ENCODE measurements at regions not wholly inside any gene's neighbourhood (a gene's known extent, or its start where the extent isn't known, plus 50 kb on each side); places are given as distances from the start of the nearest gene placed in this dataset.
"Not testable (repeated sequence)": the region's sequence is repeated elsewhere in the genome, so short reads cannot be mapped to it uniquely, and the experiment has no call there.

- Histone ChIP-seq H3K9me3 (ENCODE audit: low read length) (no peaks in the 10 kb centered on the region), H3K27me3 (ENCODE audit: insufficient read depth, low read length, poor library complexity, severe bottlenecking) (no peaks in the 10 kb centered on the region), H3K27ac (ENCODE audit: low read depth, low read length) (no peak overlapping the region), H3K4me1 (ENCODE audit: insufficient read depth, low read length) (no peaks in the 10 kb centered on the region), H3K36me3 (ENCODE audit: insufficient read depth, low read length) (no peaks in the 10 kb centered on the region), H3K4me3 (ENCODE audit: low read length) (no peak overlapping the region)
- Mint-ChIP-seq H3K27me3 (peaks cover 0 to 2% of the 10 kb centered on the region in 2 donors), H3K27ac (no peak overlapping the region), H3K4me3 (no peak overlapping the region), H3K9me3 (peaks cover 0 to 13% (median 0%) of the 10 kb centered on the region in 5 donors), H3K36me3 (no peaks in the 10 kb centered on the region), H3K4me1 (no peaks in the 10 kb centered on the region)
- DNase-seq: no peak
- CTCF ChIA-PET: no interaction called here
- POLR2A ChIA-PET: no interaction called here
Observed at GRCh38 chr5:2866662-2867372, 115.3 kb upstream of the IRX2 start.

DNA sequence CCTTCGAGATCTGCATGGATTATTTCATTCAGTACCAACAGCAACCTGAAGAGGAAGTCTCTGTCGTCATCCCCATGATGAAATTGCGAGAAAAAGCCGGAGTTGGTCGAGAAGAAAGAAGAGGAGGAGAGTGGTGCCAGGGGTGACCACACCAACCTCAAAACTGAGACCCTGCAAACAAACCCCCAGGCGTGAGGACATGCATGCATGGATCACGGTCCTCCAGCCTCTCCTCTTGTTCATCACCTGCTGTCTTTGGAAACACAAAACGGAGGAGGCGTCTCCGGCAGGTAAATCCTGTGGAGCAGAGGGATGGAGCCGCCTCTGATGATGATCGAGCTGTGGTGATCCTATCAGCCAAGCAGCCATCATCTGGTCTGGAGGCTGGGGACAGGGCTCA is 114.4 kb upstream of the IRX2 start:
- H3K27ac Mint-ChIP-seq: no peak overlapping the region
- no peak overlapping the region for H3K4me3 Mint-ChIP-seq

GRCh38 chr5:2864515-2865105 is 113.1 kb upstream of the IRX2 start:
- POLR2A ChIA-PET: no interaction called here
- Histone ChIP-seq H3K4me1 (ENCODE audit: insufficient read depth, low read length) (no peaks in the 10 kb centered on the region), H3K9me3 (ENCODE audit: low read length) (no peaks in the 10 kb centered on the region), H3K36me3 (ENCODE audit: insufficient read depth, low read length) (no peaks in the 10 kb centered on the region), H3K27ac (ENCODE audit: low read depth, low read length) (no peak overlapping the region), H3K4me3 (ENCODE audit: low read length) (no peak overlapping the region), H3K27me3 (ENCODE audit: insufficient read depth, low read length, poor library complexity, severe bottlenecking) (no peaks in the 10 kb centered on the region)
- Mint-ChIP-seq H3K4me3 (no peak overlapping the region), H3K9me3 (peaks cover 0 to 14% (median 0%) of the 10 kb centered on the region in 5 donors), H3K4me1 (no peaks in the 10 kb centered on the region), H3K27me3 (no peaks in the 10 kb centered on the region), H3K36me3 (no peaks in the 10 kb centered on the region), H3K27ac (no peak overlapping the region)
- CTCF ChIA-PET: no interaction called here
- DNase-seq: no peak

More for the DNA sequence above, 114.4 kb upstream of the IRX2 start:
- Mint-ChIP-seq H3K9me3 (peaks cover 0 to 14% (median 0%) of the 10 kb centered on the region in 5 donors), H3K27me3 (peaks cover 0 to 2% of the 10 kb centered on the region in 2 donors), H3K4me1 (no peaks in the 10 kb centered on the region), H3K36me3 (no peaks in the 10 kb centered on the region)
- Histone ChIP-seq H3K9me3 (ENCODE audit: low read length) (no peaks in the 10 kb centered on the region), H3K27me3 (ENCODE audit: insufficient read depth, low read length, poor library complexity, severe bottlenecking) (no peaks in the 10 kb centered on the region), H3K27ac (ENCODE audit: low read depth, low read length) (no peak overlapping the region), H3K4me3 (ENCODE audit: low read length) (no peak overlapping the region), H3K4me1 (ENCODE audit: insufficient read depth, low read length) (no peaks in the 10 kb centered on the region), H3K36me3 (ENCODE audit: insufficient read depth, low read length) (no peaks in the 10 kb centered on the region)
- no peak for DNase-seq
- POLR2A ChIA-PET: no interaction called here
- CTCF ChIA-PET: no interaction called here

DNA sequence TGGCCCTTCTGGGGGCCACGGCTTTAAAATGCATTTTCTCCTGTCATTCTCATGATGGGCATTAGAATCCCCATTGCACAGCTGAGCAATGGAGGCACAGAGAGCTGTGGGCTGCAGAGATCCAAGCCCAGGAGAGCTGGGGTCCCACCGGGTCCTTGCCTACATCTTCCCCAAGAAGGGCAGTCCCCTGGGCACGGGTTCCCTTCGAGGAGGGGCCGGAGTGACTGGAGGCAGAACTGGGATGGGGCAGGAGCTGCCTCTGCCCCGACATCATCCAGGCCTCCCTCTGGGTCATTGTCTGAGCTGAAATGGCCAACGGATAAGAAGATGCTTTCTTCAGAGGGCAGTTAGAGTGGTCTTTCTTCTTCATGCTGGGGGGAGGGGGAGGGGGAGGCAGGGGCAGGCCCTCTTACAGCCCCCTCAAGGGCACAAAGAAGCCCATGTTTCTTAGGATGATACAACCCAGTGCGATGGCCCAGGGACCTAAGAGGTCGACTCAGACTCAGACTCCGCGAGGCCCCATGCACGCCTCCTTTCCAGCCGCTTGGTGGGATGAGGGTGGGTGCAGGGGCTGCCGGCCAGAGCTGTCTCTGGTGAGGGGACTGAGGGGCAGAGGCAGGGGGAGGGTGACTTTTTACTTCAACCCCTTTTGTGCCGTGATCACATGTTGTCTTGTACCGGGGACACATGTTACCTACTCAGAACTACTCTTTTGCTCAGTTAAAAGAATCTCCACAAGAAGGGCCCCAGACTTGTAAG is 112.4 kb upstream of the IRX2 start:
- Histone ChIP-seq H3K4me3 (ENCODE audit: low read length) (no peak overlapping the region), H3K27me3 (ENCODE audit: insufficient read depth, low read length, poor library complexity, severe bottlenecking) (no peaks in the 10 kb centered on the region), H3K4me1 (ENCODE audit: insufficient read depth, low read length) (no peaks in the 10 kb centered on the region), H3K36me3 (ENCODE audit: insufficient read depth, low read length) (no peaks in the 10 kb centered on the region), H3K27ac (ENCODE audit: low read depth, low read length) (no peak overlapping the region), H3K9me3 (ENCODE audit: low read length) (no peaks in the 10 kb centered on the region)
- Mint-ChIP-seq H3K36me3 (no peaks in the 10 kb centered on the region), H3K9me3 (peaks cover 0 to 14% (median 0%) of the 10 kb centered on the region in 5 donors), H3K27ac (no peak overlapping the region), H3K4me1 (no peaks in the 10 kb centered on the region), H3K27me3 (no peaks in the 10 kb centered on the region), H3K4me3 (no peak overlapping the region)
- no peak for DNase-seq
- CTCF ChIA-PET: no interaction called here
- POLR2A ChIA-PET: no interaction called here

- H3K36me3 ChIP-seq (ENCODE audit: insufficient read depth, low read length): no peaks in the 10 kb centered on the region
- Mint-ChIP-seq H3K36me3 (no peaks in the 10 kb centered on the region), H3K9me3 (peaks cover 0 to 14% (median 0%) of the 10 kb centered on the region in 5 donors), H3K27me3 (no peaks in the 10 kb centered on the region), H3K4me1 (no peaks in the 10 kb centered on the region), H3K4me3 (no peak overlapping the region), H3K27ac (no peak overlapping the region)
- no peaks in the 10 kb centered on the region for H3K27me3 ChIP-seq (ENCODE audit: insufficient read depth, low read length, poor library complexity, severe bottlenecking)
- H3K4me3 ChIP-seq (ENCODE audit: low read length): no peak overlapping the region
- no peak overlapping the region for H3K27ac ChIP-seq (ENCODE audit: low read depth, low read length)
- POLR2A ChIA-PET: no interaction called here
- CTCF ChIA-PET: no interaction called here
- no peaks in the 10 kb centered on the region for H3K9me3 ChIP-seq (ENCODE audit: low read length)
- no peaks in the 10 kb centered on the region for H3K4me1 ChIP-seq (ENCODE audit: insufficient read depth, low read length)
- DNase-seq: no peak
Observed at GRCh38 chr5:2863133-2863532, 111.7 kb upstream of the IRX2 start.

GRCh38 chr5:2862176-2862575 is 110.7 kb upstream of the IRX2 start:
- H3K4me1 Mint-ChIP-seq; CTCF ChIA-PET; H3K9me3 ChIP-seq (ENCODE audit: low read length); H3K4me1 ChIP-seq (ENCODE audit: insufficient read depth, low read length); H3K4me3 Mint-ChIP-seq; H3K27me3 Mint-ChIP-seq; H3K36me3 ChIP-seq (ENCODE audit: insufficient read depth, low read length); H3K36me3 Mint-ChIP-seq; H3K27me3 ChIP-seq (ENCODE audit: insufficient read depth, low read length, poor library complexity, severe bottlenecking); H3K27ac ChIP-seq (ENCODE audit: low read depth, low read length); POLR2A ChIA-PET; H3K27ac Mint-ChIP-seq; DNase-seq; H3K4me3 ChIP-seq (ENCODE audit: low read length): not testable (repeated sequence)
- peaks cover 0 to 13% (median 0%) of the 10 kb centered on the region in 5 donors for H3K9me3 Mint-ChIP-seq

GRCh38 chr5:2861605-2862004 is 110.1 kb upstream of the IRX2 start:
- CTCF ChIA-PET: no interaction called here
- POLR2A ChIA-PET: no interaction called here
- H3K9me3 Mint-ChIP-seq: peaks cover 0 to 10% (median 0%) of the 10 kb centered on the region in 5 donors

DNA sequence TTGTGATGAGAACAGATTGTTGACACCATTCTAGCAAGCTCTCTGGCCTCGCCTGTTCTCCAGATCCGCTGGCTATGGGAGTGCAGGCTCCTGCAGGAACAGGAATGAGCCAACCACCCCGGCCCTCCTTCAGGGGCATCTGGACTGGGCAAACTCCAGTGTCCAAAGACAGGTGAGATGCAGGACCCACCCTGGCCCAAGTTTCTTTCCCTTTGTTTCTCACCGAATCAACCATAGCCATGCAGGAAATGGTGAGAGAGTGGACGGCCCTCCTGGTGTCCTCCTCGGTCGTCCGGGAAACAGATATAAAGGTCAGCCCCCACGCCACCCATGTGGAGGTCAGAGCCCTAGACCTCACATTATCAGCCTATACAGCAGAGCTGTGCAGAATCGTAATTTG is 108.6 kb upstream of the IRX2 start:
- H3K36me3 Mint-ChIP-seq: no peaks in the 10 kb centered on the region
- H3K4me3 ChIP-seq (ENCODE audit: low read length): no peak overlapping the region
- no peaks in the 10 kb centered on the region for H3K9me3 ChIP-seq (ENCODE audit: low read length)
- H3K4me3 Mint-ChIP-seq: no peak overlapping the region
- no peak overlapping the region for H3K27ac ChIP-seq (ENCODE audit: low read depth, low read length)
- no peaks in the 10 kb centered on the region for H3K4me1 ChIP-seq (ENCODE audit: insufficient read depth, low read length)
- no peaks in the 10 kb centered on the region for H3K27me3 ChIP-seq (ENCODE audit: insufficient read depth, low read length, poor library complexity, severe bottlenecking)
- peak overlapping the region in 1 of 8 donors; percentile 50 for H3K27ac Mint-ChIP-seq
- H3K9me3 Mint-ChIP-seq: peaks cover 0 to 11% (median 0%) of the 10 kb centered on the region in 5 donors
- peaks cover 0 to 1% of the 10 kb centered on the region in 2 donors for H3K27me3 Mint-ChIP-seq
- POLR2A ChIA-PET: no interaction called here
- no peaks in the 10 kb centered on the region for H3K4me1 Mint-ChIP-seq
- no peaks in the 10 kb centered on the region for H3K36me3 ChIP-seq (ENCODE audit: insufficient read depth, low read length)
- no peak for DNase-seq
- CTCF ChIA-PET: no interaction called here

More at GRCh38 chr5:2861605-2862004, 110.1 kb upstream of the IRX2 start:
- no peaks in the 10 kb centered on the region for H3K4me1 ChIP-seq (ENCODE audit: insufficient read depth, low read length)
- no peaks in the 10 kb centered on the region for H3K36me3 ChIP-seq (ENCODE audit: insufficient read depth, low read length)
- no peak overlapping the region for H3K27ac Mint-ChIP-seq
- H3K27me3 Mint-ChIP-seq: no peaks in the 10 kb centered on the region
- H3K4me3 ChIP-seq (ENCODE audit: low read length): no peak overlapping the region
- H3K4me1 Mint-ChIP-seq: no peaks in the 10 kb centered on the region
- no peak overlapping the region for H3K4me3 Mint-ChIP-seq
- H3K36me3 Mint-ChIP-seq: no peaks in the 10 kb centered on the region
- no peaks in the 10 kb centered on the region for H3K27me3 ChIP-seq (ENCODE audit: insufficient read depth, low read length, poor library complexity, severe bottlenecking)
- DNase-seq: no peak
- H3K9me3 ChIP-seq (ENCODE audit: low read length): no peaks in the 10 kb centered on the region
- no peak overlapping the region for H3K27ac ChIP-seq (ENCODE audit: low read depth, low read length)

All from CD8-positive, alpha-beta memory T cell (primary cell).